GM19468 (cell line): ENCODE measurements at regions not wholly inside any gene's neighbourhood (a gene's known extent, or its start where the extent isn't known, plus 50 kb on each side); places are given as distances from the start of the nearest gene placed in this dataset.

ENCODE experiments used
- ATAC-seq: cut with Tn5 transposase; IDR thresholded peaks from one replicate; pipeline ENCODE4 v1.9.1; 2021; ENCODE audit warnings: mild to moderate bottlenecking, moderate library complexity, moderate number of reproducible peaks; ENCODE audit not compliant: unreplicated experiment; ENCODE audit errors: extremely low read depth

GRCh38 chr16:73354434-73354833 lies 306.5 kb upstream of the ZFHX3 start:
- no peak for ATAC-seq

DNA sequence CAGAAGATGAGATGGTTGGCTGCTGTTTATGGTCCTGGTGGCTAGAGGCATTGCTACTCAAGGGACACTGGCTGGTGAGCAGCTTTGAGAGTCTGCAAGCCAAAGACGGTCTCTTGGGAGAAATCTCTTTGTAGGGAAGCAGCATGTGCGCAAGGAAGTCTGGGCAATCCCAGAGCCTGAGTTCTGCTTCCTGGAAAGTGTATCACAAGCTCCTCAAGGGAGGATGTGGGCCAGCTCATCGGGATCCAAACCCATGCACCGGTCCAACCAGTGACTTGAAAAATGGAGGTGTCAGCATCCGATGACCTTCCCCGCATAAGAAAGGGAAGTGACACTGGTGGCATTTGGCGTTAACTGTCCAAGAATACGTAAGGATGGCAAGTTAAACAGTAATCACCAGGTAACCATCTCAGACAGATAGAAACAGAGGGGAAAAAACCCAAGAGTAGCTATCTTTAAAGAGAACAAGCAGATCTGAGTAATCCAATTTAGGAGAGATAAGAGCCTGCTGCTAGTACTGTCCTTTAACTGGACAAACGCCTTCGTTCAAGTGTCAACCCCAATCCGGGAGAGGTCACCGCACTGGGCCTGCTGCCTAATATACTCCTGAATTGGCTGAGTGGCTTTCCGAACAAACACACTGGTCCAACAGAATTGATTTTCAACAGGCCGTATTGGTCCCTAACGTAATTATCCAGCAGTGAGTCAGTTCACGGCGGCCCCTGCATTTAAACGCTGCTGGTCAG lies 303.0 kb upstream of the ZFHX3 start:
- ATAC-seq, result no peak

- ATAC-seq, result no peak
Observed at GRCh38 chr16:73347500-73348375, 299.8 kb upstream of the ZFHX3 start.

- ATAC-seq, result no peak
Observed at GRCh38 chr16:73339821-73340220, 291.9 kb upstream of the ZFHX3 start.

- no peak for ATAC-seq
Observed at GRCh38 chr16:73337373-73338296, 289.7 kb upstream of the ZFHX3 start.

DNA sequence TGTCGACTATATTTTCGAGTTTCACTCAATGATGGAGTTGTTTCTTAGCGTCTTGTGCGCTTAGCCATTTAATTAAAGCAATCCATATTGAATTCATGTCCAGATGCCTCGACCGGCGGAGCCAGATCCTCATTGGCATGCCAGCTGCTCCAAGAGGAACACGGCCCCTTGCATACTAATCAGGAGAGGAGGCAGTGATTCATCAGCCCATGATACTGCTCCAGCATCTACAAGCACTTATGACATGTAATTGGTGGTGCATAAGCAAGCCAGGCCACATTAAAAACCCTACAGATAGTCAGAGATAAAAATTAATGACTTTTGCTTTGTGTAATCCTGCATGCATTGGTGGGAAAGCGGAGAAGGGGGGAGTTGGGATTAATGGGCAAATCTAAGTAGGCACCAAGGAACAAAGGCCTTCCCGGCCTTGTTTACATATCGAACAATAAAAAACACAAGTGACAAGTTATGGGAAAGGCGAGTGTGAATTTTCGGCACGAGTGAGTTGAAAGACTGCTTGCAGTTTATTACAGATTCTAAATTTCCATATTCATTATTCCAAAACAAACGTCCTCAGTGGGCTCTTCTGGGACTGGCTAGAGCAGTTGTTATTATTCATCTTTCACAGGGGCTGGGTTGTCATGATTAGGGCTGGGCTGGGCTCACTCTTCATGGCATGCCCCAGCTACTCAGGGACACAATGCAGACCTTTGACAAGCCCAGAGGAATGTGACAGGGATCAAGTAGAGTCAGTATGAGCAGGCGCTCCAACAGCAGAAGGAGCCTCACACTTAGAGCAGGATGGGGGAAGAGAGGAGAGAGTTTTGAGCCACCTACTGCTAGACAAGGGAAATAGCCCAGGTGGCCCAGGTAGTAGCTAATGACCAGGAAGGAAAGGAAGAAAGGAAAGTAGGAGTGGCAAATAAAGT lies 281.7 kb upstream of the ZFHX3 start:
- ATAC-seq, result no peak

DNA sequence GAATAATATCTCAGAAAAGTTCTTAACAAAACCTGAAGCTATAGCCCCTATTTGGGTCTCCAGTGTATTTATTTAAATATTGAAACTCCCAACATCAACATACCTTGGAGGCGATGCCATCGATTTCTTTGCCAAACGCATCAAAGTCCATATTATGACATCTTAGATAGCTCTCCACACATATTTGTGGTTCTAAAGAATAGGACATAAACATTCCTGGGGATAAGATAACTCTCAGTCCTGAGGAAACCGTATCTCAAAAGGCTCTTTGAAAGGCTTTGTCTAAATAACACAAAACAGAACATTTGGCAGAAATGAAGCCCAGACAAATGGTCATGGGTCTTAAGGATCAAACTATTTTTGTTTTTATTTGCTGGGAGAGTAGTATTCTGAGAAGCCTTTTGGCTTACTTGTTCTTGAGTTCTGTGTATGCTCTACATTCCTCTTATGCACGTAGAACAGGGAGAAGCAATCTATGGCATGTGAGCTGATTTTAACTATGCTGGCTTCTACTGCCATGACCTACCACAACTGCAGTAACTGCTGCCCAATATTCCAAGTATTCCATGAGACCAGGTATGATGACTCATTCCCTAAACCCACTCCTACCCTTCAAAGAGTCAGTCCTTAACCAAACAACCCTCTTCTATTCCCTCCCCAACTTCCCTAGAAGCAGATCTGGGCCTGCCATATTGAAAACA lies 279.0 kb upstream of the ZFHX3 start:
- ATAC-seq, result no peak

GRCh38 chr16:73326221-73326620 lies 278.3 kb upstream of the ZFHX3 start:
- no peak for ATAC-seq

- ATAC-seq, result no peak
Observed at GRCh38 chr16:73323880-73324279, 276.0 kb upstream of the ZFHX3 start.

DNA sequence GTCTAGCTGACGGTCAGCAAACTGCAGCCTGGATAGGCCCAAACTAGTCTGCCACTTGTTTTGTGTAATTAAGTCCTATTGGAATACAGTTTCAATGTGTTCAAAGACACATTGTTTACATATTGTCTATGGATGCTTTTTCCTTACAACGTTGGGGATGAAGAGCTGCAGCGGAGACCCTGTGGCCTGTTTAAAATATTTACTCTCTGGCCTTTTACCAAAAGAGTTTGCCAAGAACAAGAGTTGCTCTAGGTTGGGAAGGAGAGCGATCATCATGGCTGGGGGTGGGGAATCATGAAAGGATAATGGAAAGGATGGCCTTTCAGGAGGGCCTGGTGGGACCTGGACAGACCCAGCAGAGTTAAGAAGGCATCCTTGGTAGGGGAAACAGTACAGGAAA lies 274.9 kb upstream of the ZFHX3 start:
- no peak for ATAC-seq

- ATAC-seq, result no peak
Observed at GRCh38 chr16:73321853-73322252, 273.9 kb upstream of the ZFHX3 start.

DNA sequence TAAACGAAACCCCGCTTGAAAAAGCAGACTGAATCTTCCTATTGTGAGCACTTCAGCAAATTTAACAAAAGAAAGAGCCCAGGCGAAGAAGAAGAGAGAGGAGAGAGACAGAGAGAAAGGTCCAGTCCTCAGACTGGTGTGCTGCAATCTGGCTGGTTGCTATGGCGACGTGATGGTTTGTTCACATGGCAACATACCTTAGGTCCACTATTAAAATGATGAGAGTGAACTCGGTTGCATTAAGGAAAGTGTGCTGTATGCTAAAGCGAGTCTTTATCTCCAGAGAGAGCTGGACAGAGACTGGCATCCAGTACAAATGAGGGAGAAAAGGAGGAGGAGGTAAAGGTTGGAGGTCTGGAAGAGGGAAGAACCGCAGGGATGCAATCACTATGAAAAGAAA lies 271.8 kb upstream of the ZFHX3 start:
- ATAC-seq, result no peak

GRCh38 chr16:73319261-73319660 lies 271.3 kb upstream of the ZFHX3 start:
- no peak for ATAC-seq

- ATAC-seq, result no peak
Observed at GRCh38 chr16:73317321-73317857, 269.5 kb upstream of the ZFHX3 start.

- ATAC-seq, result no peak
Observed at GRCh38 chr16:73315645-73316044, 267.7 kb upstream of the ZFHX3 start.

GRCh38 chr16:73313950-73314349 lies 266.0 kb upstream of the ZFHX3 start:
- no peak for ATAC-seq

GRCh38 chr16:73311857-73312723 lies 264.2 kb upstream of the ZFHX3 start:
- ATAC-seq, result no peak

- ATAC-seq, result no peak
Observed at GRCh38 chr16:73308771-73309170, 260.8 kb upstream of the ZFHX3 start.
